GM19467 (cell line): ENCODE measurements at regions not wholly inside any gene's neighbourhood (a gene's known extent, or its start where the extent isn't known, plus 50 kb on each side); places are given as distances from the start of the nearest gene placed in this dataset.
"Not testable (repeated sequence)": the region's sequence is repeated elsewhere in the genome, so short reads cannot be mapped to it uniquely, and the experiment has no call there.

Source experiments
- ATAC-seq: cut with Tn5 transposase; IDR thresholded peaks from one replicate; pipeline ENCODE4 v1.9.1; 2021; ENCODE audit warnings: mild to moderate bottlenecking, moderate library complexity; ENCODE audit not compliant: unreplicated experiment

GRCh38 chr6:153301602-153302001 lies 170.5 kb upstream of the RGS17 start:
- ATAC-seq = peak; percentile 54

DNA sequence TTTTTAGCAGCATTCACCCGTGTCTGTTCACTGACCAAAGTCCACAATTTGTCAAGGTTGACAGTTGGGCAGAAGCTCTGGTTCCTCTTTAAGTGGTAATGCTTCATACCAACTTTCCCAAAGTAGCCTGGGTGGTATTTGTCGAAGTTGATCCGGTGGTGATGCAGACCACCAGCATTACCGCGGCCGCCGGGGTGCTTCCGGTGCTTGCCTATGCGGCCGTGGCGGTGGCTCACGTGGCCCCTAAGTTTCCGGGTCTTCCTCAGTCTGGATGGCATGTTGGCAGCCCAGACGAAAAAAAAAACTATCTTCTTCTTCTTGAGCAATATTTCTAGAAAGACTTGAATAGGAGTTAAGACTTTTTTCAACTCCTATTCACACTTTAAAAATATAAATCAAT lies 151.4 kb upstream of the RGS17 start:
- ATAC-seq = not testable (repeated sequence)

DNA sequence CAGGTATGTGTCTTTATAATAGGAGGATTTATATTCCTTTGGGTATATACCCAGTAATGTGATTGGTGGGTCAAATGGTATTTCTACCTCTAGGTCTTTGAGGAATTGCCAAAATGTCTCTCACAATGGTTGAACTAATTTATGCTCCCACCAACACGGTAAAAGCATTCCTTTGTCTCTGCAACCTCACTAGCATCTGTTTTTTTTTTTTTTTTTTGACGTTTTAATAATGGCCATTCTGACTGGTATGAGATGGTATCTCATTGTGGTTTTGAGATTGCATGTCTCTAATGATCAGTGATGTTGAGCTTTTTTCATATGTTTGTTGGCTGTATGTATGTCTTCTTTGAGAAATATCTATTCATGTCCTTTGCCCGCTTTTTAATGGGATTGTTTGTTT lies 144.9 kb upstream of the RGS17 start:
- ATAC-seq = no peak

- ATAC-seq = no peak
These were observed 141.3 kb upstream of the RGS17 start for GRCh38 chr6:153272201-153272980.

GRCh38 chr6:153263489-153263888 lies 132.4 kb upstream of the RGS17 start:
- no peak for ATAC-seq

DNA sequence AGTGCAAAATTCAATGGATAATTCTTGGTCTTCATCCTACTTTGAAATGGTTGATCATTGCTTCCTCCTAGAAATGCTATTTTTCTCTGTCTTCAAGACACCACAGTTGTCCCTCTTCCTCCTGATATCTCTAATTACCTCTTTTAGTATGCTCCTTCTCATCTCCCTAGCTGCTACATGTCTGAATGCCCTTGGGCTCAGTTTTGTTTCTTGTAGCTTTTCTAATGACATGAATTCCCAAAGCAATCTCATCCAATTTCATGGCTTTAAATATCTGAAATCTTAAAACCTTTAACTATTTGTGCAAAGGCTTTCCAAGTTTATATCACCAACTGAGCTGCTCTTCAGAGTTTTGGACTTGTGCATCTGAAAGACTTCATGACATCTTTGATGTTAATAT lies 120.2 kb upstream of the RGS17 start:
- ATAC-seq = no peak

DNA sequence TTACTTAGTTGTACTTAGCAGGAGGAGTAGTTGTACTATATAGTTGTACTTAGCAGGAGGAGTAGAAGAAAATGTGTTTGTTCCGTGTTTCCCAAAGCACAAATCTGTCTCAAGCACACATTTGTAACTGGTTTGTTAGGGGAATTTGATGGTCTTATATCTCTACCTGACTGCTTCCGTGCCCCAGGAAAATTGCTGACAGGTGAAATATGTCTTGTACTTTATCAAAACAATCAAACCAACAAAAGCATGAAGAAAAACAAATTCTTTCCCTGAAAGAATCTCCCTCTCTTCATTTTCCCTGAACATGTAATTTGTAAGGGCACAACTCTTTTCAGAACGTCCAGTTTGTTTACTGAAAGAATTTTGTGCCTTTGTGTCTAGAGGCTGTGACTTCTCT lies 106.6 kb upstream of the RGS17 start:
- no peak for ATAC-seq

DNA sequence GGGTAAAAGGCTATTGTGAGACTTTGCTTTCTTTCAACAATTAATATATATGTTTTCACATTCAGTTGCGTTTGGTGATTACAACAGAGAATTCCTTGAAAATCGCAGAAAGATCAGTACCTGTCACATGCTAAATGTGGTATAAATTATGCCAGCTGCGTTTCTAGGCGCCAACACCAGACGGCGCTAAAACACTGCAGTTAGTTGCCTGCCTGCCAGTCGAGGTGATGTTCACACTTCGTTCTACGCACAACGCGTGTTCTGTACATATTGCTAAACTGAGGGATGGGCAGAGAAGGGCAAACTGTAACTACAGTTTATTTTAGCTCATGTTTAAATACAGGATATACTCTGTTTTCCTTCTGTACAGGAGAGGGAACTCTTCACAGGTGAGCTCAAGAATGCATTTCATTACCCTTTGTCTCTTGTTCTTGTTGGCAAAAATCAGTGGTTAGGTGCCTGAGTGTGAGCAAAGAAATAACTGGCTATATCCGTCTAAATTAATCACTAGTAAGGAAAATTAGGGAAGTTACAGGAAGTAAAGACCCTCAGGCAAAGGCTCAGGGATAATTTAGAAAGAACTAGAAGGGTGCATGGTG lies 100.1 kb upstream of the RGS17 start:
- no peak for ATAC-seq

- ATAC-seq = no peak
These were observed 87.2 kb upstream of the RGS17 start for GRCh38 chr6:153218184-153218792.

GRCh38 chr6:153216789-153217188 lies 85.7 kb upstream of the RGS17 start:
- no peak for ATAC-seq

DNA sequence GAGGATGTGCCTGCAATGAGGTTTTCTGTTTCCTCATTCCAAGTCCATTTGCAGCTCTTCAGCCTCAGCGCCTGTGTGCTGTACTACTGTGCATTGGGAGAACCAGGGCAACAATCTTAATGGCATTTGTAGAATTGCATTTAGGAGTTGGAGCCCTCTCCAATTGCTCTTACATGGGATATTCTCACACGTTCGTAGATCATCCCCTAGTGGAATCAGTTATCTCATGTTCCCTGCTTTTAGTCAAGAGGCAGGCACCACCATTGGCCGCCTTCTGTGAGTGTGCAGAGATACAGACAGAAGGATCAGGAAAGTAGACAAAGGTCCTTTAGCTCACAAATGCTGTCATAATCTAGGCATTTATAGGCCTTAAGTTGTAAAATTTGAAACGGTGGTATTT lies 84.2 kb upstream of the RGS17 start:
- no peak for ATAC-seq

DNA sequence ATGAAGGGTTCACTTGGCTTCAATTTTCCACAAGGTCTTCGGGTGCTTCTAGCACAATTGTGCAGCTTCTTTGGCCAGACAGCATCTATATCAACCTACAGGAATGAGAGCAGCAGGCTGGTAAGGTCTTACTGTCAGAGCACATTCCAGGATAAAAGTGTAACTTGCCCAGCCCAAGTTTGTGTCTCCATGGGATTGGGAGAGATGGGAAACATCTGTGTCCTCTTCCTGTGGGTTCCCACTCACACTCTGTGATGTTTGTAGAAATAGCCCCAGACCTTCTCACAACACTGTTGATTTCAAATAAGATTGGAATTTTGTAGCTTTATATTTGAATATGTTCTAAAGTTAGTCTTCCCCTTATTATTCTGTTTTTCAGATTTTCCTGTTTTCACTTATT lies 83.4 kb upstream of the RGS17 start:
- ATAC-seq = no peak

- ATAC-seq = peak; percentile 94
These were observed 79.0 kb upstream of the RGS17 start for GRCh38 chr6:153210083-153210482.

- ATAC-seq = no peak
These were observed 77.6 kb upstream of the RGS17 start for GRCh38 chr6:153208706-153209105.

- no peak for ATAC-seq
These were observed 76.5 kb upstream of the RGS17 start for GRCh38 chr6:153207617-153208016.

- ATAC-seq = no peak
These were observed 75.9 kb upstream of the RGS17 start for GRCh38 chr6:153207006-153207405.

- no peak for ATAC-seq
These were observed 62.1 kb upstream of the RGS17 start for GRCh38 chr6:153192943-153193885.

DNA sequence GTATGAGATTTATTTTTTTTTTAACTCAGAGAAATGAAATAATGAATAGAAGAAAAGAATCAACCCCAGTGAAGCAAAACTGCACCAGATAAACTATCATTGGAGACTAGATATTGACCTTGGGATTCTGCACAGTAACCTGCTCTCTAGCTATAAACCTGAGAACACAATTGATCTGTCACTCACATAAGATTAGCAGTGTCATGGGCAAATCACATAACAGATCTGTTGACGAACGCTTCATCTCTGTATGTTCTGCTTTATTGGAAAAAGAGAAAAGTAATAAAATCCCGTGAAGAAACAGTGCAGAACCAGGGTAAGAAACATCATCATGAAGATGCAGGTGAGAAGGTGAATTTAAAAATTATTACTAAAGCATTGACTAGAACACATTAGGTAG lies 52.8 kb upstream of the RGS17 start:
- no peak for ATAC-seq
